Gastroesophageal sphincter (tissue), 4 donors: ENCODE measurements at regions not wholly inside any gene's neighbourhood (a gene's known extent, or its start where the extent isn't known, plus 50 kb on each side); places are given as distances from the start of the nearest gene placed in this dataset.
"Not testable (repeated sequence)": the region's sequence is repeated elsewhere in the genome, so short reads cannot be mapped to it uniquely, and the experiment has no call there.

Experiments used
- ATAC-seq: fragments of 150-250 bp; one replicate; pipeline ENCODE4 v1.9.1; 2016; ENCODE audit warnings: mild to moderate bottlenecking, moderate library complexity
- H3K27ac ChIP-seq, 4 donors: fragments of 200-600 bp; sonication (generic) in 3 of 4; 1 replicate in 3 of 4; 2 replicates in 1 of 4; pipeline ENCODE4 v1.5.1; 2016 to 2019
- H3K27me3 ChIP-seq: fragments of 200-600 bp; sonication (generic); one replicate; pipeline ENCODE4 v1.5.1; 2019
- H3K36me3 ChIP-seq, 2 donors: fragments of 200-600 bp; sonication (generic); one replicate each; pipeline ENCODE4 v1.5.1; 2019; ENCODE audit warnings: control low read depth in 1 of 2
- H3K4me1 ChIP-seq, 3 donors: fragments of 200-600 bp; sonication (generic); 1 replicate in 2 of 3; 2 replicates in 1 of 3; pipeline ENCODE4 v1.5.1; 2016 to 2019; ENCODE audit warnings: control low read depth in 2 of 3
- H3K4me3 ChIP-seq, 2 donors: fragments of 200-600 bp; sonication (generic); one replicate each; pipeline ENCODE4 v1.5.1; 2019; ENCODE audit warnings: mild to moderate bottlenecking in 1 of 2, moderate library complexity in 1 of 2
- H3K9me3 ChIP-seq, 3 donors: fragments of 200-600 bp; sonication (generic); one replicate each; pipeline ENCODE4 v1.5.1; 2017 to 2019; ENCODE audit warnings: control low read depth in 2 of 3
- EP300 ChIP-seq: sonication (generic); formaldehyde crosslinking; IDR thresholded peaks from one replicate; pipeline ENCODE4 v1.6.1; 2017; ENCODE audit warnings: antibody characterized with exemption, mild to moderate bottlenecking
- POLR2A ChIP-seq, 2 donors: fragments of 450-650 bp; IDR thresholded peaks; one replicate each; pipeline ENCODE4 v1.6.1; 2017; ENCODE audit warnings: antibody characterized with exemption in 2 of 2, mild to moderate bottlenecking in 2 of 2, moderate library complexity in 1 of 2
- POLR2AphosphoS5 ChIP-seq: sonication (generic); formaldehyde crosslinking; IDR thresholded peaks from one replicate; pipeline ENCODE4 v1.6.1; 2017; ENCODE audit warnings: antibody characterized with exemption
- WGBS, 2 donors: methylation state at CpG; one replicate each; pipeline ENCODE4 v1.1.5; 2018; ENCODE audit warnings: low coverage in 1 of 2; 5-methylcytosine and 5-hydroxymethylcytosine counted together
- TF ChIP-seq, protein P1 (sequence below), 4 experiments: fragments of 200-600 bp in 2 of 4; fragments of 450-650 bp in 2 of 4; sonication (generic) in 1 of 4; IDR thresholded peaks; one replicate each; pipeline ENCODE4 v1.5.1; 2017 to 2019; ENCODE audit warnings: antibody characterized with exemption in 4 of 4, mild to moderate bottlenecking in 2 of 4, moderate library complexity in 2 of 4

DNA sequence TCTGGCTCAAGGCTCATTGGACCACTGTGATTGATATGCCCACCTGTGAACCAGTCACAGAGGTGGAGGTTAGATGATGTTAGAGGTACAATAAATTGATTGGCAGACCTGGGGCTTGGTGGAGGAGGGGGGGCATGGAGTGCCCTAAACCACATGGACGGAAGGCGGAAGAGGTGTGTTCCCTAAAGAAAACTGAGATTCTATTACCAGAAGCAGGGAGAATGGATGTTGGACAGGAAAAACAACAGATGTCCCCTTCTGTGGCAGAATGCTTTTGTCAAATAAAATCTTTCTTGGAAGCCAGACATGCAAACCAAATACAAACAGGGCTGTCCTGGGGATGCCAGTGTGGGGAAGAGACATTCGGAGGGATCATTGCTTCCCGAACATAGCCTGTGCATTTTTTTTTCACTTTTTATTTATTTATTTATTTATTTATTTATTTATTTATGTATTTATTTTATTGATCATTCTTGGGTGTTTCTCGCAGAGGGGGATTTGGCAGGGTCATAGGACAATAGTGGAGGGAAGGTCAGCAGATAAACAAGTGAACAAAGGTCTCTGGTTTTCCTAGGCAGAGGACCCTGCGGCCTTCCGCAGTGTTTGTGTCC, 433.9 kb downstream of the RPS24 start:
- no peaks in the 10 kb centered on the region for H3K9me3 ChIP-seq
- no peaks in the 10 kb centered on the region for H3K36me3 ChIP-seq
- WGBS, 2 donors = 80 to 89% methylated on average over 4 to 5 of the region's 7 CpGs
- H3K4me3 ChIP-seq = no peak overlapping the region
- no peak overlapping the region for H3K27ac ChIP-seq
- no peak for ATAC-seq
- peaks cover 0 to 31% (median 4%) of the 10 kb centered on the region in 3 donors for H3K4me1 ChIP-seq
- TF ChIP-seq POLR2A (IDR thresholded peaks at IDR 0.05) (no peak), POLR2AphosphoS5 (no peak), EP300 (no peak)
- TF ChIP-seq, protein P1, sequence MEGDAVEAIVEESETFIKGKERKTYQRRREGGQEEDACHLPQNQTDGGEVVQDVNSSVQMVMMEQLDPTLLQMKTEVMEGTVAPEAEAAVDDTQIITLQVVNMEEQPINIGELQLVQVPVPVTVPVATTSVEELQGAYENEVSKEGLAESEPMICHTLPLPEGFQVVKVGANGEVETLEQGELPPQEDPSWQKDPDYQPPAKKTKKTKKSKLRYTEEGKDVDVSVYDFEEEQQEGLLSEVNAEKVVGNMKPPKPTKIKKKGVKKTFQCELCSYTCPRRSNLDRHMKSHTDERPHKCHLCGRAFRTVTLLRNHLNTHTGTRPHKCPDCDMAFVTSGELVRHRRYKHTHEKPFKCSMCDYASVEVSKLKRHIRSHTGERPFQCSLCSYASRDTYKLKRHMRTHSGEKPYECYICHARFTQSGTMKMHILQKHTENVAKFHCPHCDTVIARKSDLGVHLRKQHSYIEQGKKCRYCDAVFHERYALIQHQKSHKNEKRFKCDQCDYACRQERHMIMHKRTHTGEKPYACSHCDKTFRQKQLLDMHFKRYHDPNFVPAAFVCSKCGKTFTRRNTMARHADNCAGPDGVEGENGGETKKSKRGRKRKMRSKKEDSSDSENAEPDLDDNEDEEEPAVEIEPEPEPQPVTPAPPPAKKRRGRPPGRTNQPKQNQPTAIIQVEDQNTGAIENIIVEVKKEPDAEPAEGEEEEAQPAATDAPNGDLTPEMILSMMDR (IDR thresholded peaks at IDR 0.05) = no peak
- H3K27me3 ChIP-seq = no peaks in the 10 kb centered on the region

DNA sequence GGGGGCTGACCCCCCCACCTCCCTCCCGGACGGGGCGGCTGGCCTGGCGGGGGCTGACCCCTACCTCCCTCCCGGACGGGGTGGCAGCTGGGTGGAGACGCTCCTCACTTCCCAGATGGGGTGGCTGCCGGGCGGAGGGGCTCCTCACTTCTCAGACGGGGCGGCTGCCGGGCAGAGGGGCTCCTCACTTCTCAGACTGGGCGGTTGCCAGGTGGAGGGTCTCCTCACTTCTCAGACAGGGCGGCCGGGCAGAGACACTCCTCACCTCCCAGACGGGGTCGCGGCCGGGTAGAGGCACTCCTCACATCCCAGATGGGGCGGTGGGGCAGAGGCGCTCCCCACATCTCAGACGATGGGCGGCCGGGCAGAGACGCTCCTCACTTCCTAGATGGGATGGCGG, 435.1 kb downstream of the RPS24 start:
- not testable (repeated sequence) for H3K9me3 ChIP-seq, H3K27ac ChIP-seq, H3K36me3 ChIP-seq, H3K27me3 ChIP-seq, H3K4me3 ChIP-seq, ATAC-seq
- WGBS, 2 donors = no CpG with 5 or more reads among the region's 26 CpGs
- peaks cover 0 to 37% (median 4%) of the 10 kb centered on the region in 3 donors for H3K4me1 ChIP-seq

DNA sequence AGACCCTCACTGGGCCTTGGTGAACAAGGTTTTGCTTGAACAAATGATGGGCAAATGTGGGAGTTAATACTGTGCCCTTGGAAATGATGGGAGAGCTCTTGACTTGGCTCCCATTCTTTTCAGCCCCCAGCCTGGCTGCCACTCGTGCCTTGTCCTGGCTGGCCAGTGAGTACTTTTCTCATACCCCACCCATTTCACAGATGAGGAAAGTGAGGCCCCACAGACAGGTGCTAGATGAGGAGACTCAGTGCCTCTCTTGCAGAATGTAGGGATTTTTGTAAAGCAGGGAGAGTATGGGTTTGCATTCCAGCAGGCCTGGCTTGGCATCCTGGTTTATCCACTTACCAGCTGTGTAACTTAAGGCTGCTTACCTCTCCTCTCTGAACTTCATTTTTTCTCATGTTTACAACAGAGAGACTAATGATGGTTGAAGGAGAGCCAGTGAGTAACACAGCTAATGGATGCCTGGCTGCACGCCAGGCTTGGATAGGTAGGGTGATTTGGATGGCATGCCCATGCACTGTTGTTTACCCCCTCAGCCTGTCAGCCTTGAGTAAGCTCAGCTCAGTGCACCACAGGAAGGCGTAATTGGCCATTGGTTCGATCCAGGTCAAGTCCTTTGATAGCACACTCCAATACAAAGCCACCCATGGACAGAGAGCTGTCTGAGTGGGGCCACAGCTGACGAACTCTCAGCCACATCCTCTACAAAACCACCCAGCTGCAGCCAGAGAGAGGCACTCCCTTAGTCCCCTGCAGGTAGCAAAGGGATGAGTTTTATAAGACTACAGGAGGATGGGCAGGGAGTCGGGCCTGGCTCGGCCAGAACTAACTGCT, 436.8 kb downstream of the RPS24 start:
- H3K4me3 ChIP-seq = no peak overlapping the region
- ATAC-seq = no peak
- no peaks in the 10 kb centered on the region for H3K9me3 ChIP-seq
- TF ChIP-seq POLR2AphosphoS5 (peak; percentile 80), EP300 (no peak)
- peaks cover 0 to 37% (median 4%) of the 10 kb centered on the region in 3 donors for H3K4me1 ChIP-seq
- WGBS, 2 donors = 40 to 43% methylated on average over 1 to 4 of the region's 7 CpGs
- peak overlapping the region in 3 of 4 donors; percentile 24 to 71 (median 69) for H3K27ac ChIP-seq
- H3K36me3 ChIP-seq = no peaks in the 10 kb centered on the region
- H3K27me3 ChIP-seq = no peaks in the 10 kb centered on the region

DNA sequence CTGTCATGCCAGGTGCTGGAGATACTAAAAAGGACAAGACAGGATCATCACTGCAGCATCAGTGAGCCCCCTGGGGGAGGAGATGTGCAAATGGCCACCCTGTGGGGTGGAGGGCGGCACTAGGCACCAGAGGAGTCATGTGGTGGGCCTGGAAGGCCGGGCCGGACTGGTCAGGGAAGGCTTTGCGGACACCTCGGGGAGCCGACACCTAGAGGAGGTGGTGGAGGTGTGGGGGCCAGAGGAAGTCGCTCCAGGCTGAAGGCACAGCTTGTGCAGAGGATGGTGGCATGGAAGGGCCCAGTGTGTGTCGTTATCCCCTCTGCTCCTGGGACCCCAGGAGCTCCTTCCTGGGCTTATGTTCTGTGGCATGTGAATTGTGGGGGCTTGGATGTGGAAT, 437.7 kb downstream of the RPS24 start:
- Histone ChIP-seq H3K4me1 (peaks cover 0 to 37% (median 4%) of the 10 kb centered on the region in 3 donors), H3K36me3 (no peaks in the 10 kb centered on the region), H3K4me3 (no peak overlapping the region), H3K27me3 (no peaks in the 10 kb centered on the region), H3K9me3 (no peaks in the 10 kb centered on the region), H3K27ac (peak overlapping the region; percentile 8 to 71 (median 60))
- TF ChIP-seq POLR2A (IDR thresholded peaks at IDR 0.05) (no peak), POLR2AphosphoS5 (no peak), EP300 (no peak)
- TF ChIP-seq, protein P1 (IDR thresholded peaks at IDR 0.05) = peak in 1 of 4 experiments; percentile 24
- WGBS, 2 donors = 84 to 90% methylated on average over 6 to 8 of the region's 8 CpGs
- ATAC-seq = no peak

DNA sequence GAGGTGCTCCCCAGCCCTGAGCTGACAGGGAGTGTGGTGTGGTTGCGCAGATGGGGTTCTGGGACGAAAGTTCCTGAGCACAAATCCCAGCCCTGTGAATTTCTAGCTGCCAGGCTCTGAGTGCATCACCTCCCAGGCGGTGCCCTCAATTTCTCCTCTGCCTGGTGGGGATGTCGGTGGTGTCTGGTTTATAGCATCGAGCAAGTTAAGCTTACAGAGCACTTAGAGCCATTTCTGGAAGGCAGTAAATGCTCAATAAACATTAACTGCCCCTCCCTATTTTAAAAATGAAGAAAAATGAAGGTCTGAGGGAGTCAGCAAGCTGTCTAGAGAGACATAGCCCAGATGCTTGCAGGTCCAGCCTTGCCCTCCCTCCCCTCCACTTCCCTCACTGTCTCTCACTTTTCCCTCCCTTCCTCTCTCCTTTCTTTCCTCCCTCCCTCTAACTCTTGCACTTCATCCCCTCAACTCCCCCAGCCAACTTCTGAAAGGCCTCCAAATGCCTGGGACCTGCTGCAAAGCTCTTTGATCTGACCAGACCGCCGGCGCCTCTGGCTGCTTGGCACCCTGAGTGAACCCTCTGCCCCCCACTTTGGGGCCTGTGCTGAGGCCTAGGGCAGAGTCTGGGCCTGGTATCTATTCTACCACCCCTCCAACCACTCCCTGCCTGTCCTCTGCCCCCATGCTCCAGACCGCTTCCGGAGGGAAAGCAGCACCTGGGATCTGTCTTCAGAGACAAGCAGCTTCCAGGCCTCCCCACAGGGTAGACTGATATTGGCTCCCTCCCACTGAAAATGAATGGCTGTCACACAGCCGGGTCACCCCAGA, 438.3 kb downstream of the RPS24 start:
- ATAC-seq = peak; percentile 31

More for the DNA sequence above, 438.3 kb downstream of the RPS24 start:
- peak overlapping the region; percentile 8 to 71 (median 60) for H3K27ac ChIP-seq
- H3K9me3 ChIP-seq = no peaks in the 10 kb centered on the region
- TF ChIP-seq POLR2A (IDR thresholded peaks at IDR 0.05) = no peak
- TF ChIP-seq EP300 = no peak
- TF ChIP-seq POLR2AphosphoS5 = peak; percentile 60
- TF ChIP-seq, protein P1 (IDR thresholded peaks at IDR 0.05) = no peak
- H3K4me3 ChIP-seq = no peak overlapping the region
- H3K36me3 ChIP-seq = no peaks in the 10 kb centered on the region
- WGBS, 2 donors = 52 to 54% methylated on average over 2 to 7 of the region's 11 CpGs
- H3K27me3 ChIP-seq = no peaks in the 10 kb centered on the region
- H3K4me1 ChIP-seq = peaks cover 0 to 37% (median 4%) of the 10 kb centered on the region in 3 donors
